Skeletal muscle cell (primary cell): ENCODE measurements at regions not wholly inside any gene's neighbourhood (a gene's known extent, or its start where the extent isn't known, plus 50 kb on each side); places are given as distances from the start of the nearest gene placed in this dataset.

Source experiments
- DNase-seq: peaks from one replicate; pipeline ENCODE4 v3.0.0-alpha.2; 2010; ENCODE audit warnings: low read depth
- H3K4me3 ChIP-seq: 2 replicates; pipeline ENCODE4 v1.5.1; 2011; ENCODE audit warnings: low read depth, mild to moderate bottlenecking, control low read depth, low read length, moderate library complexity

- H3K4me3 ChIP-seq, result peak overlapping the region; percentile 69
- no peak for DNase-seq
These were observed 107.7 kb downstream of the HFE start for GRCh38 chr6:26194816-26195375.

DNA sequence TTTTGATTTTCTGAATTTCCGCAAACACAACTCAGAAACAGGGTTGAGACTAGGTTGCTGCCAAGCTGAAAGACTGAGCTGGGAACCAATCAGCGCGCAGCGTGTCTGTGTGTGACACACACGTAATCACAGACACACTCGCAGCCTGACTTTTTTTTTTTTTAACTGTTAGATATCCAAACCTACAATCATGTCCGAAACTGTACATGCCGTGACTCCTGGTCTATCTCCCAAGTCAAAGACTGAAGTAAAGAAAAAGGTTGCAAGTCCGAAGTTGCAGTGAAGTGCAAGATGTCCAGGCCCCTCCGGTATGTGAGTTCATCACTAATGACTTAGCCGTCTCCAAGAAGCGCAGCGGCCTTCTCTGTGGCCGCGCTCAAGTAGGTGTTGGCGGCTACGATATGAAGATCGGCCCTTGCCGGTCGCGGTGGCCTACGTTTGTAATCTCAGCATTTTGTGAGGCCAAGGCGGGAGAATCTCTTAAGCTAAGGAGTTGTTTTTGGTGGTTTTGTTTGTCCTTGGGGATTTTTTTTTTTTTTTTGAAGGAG is 108.2 kb downstream of the HFE start:
- peak; percentile 88 for DNase-seq
- peak overlapping the region; percentile 69 for H3K4me3 ChIP-seq

DNA sequence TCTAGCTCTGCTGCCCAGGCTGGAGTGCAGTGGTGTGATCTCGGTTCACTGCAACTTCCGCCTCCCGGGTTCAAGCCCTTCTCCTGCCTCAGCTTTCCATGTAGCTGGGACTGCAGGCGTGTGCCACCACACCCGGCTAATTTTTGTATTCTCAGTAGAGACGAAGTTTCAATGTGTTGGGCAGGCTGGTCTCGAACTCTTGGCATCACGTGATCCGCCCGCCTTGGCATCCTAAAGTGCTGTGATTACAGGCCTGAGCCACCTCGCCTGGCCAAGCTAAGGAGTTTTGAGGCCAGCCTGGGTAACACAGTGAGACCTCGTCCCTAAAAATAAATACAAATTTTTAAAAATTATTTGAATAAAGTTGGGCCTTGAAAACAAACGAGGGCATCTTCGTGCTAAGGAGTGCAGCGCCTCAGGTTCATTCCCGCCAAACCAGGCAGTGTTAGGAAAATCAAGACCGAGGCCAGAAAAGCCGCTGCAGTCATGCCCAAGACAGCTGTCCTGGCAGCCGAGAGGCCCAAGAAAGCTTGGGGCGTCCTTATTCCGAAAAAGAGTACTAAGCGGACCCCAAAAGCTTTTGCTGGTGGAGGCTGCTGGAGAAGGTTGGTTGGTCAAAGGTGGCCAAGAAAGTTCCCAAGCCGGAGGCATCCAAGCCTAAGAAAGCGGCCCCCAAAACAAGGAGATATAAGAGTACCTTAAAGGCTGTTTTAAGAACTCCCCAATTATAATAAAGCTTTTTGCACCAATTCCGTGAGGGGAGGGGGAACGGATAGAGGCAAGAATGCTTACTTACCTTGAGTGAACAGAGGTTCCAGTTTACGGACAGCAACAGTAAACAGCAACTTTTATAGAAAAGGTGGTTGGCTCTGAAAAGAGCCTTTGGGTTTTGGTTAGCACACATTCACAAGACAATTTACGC is 109.0 kb downstream of the HFE start:
- DNase-seq, result no peak
- peak overlapping the region; percentile 69 for H3K4me3 ChIP-seq

DNA sequence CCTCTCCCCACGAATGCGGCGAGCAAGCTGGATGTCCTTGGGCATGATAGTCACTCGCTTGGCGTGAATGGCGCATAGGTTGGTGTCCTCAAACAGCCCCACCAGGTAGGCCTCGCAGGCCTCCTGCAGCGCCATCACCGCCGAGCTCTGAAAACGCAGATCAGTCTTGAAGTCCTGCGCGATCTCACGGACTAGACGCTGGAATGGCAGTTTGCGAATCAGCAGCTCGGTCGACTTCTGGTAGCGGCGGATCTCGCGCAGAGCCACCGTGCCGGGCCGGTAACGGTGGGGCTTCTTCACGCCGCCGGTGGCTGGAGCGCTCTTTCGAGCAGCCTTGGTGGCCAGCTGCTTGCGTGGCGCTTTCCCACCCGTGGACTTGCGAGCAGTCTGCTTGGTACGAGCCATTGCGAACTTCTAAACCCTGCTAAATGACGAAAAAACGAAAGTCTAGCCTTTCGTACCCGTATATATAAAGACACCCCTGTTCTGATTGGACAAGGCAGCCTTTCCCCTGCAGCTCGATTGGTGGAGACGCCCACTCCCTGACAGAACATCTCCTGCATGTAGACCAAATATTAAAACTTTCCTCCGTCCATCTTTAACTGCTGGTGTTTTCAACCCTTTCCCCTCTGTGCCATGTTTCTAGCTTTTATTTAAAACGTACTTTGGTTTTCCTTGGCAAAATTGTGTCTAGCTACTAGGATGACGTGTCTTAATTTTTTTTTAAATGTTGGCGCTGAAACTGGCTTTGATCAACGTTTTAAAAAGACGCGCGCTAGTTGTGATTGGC is 109.8 kb downstream of the HFE start:
- H3K4me3 ChIP-seq, result peak overlapping the region; percentile 69
- peak; percentile 81 for DNase-seq

- H3K4me3 ChIP-seq, result peak overlapping the region; percentile 69
- no peak for DNase-seq
These were observed 110.4 kb downstream of the HFE start for GRCh38 chr6:26197636-26197932.

DNA sequence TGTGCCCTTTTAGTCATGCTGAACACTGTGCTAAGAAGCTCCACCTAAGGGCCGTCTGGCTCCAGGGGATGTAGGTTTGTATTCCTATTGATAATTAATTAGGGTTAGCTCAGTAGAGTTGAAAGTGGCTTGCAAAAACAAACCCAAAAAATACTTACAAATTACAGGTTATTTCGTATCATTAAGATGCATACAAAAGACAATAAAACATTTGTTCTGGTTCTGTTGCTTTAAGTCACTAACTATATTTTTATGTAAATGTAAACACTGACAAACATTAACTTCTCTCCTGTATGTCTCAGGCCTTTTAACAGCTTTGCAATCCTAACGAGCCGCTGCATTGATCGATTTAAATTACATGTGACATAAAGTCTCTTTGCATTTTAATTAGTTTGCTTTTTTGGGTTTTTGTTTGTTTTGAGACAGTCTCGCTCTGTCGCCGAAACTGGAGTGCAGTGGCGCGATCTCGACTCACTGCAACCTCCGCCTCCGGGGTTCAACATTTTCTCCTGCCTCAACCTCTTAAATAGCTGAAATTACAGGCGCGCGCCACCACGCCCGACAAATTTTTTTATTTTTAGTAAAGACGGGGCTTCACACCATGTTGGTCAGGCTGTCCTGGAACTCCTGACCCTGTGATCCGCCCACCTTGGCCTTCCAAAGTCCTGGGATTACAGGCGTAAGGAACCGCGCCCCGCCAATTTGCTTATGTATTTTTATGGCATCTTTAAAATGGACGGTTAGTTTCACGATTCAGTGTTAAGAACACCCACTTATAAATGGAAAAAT is 110.9 kb downstream of the HFE start:
- peak overlapping the region; percentile 69 for H3K4me3 ChIP-seq
- no peak for DNase-seq

DNA sequence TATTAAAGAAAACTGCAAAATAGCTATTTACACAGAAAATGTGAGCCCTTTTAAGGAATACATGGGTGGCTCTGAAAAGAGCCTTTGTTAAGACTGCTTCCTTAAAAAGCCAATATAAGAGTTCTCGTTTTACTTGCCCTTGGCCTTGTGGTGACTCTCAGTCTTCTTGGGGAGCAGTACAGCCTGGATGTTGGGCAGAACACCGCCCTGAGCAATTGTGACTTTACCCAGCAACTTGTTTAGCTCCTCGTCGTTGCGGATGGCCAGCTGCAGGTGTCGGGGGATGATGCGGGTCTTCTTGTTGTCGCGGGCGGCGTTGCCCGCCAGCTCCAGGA is 111.5 kb downstream of the HFE start:
- no peak for DNase-seq
- peak overlapping the region; percentile 69 for H3K4me3 ChIP-seq

DNA sequence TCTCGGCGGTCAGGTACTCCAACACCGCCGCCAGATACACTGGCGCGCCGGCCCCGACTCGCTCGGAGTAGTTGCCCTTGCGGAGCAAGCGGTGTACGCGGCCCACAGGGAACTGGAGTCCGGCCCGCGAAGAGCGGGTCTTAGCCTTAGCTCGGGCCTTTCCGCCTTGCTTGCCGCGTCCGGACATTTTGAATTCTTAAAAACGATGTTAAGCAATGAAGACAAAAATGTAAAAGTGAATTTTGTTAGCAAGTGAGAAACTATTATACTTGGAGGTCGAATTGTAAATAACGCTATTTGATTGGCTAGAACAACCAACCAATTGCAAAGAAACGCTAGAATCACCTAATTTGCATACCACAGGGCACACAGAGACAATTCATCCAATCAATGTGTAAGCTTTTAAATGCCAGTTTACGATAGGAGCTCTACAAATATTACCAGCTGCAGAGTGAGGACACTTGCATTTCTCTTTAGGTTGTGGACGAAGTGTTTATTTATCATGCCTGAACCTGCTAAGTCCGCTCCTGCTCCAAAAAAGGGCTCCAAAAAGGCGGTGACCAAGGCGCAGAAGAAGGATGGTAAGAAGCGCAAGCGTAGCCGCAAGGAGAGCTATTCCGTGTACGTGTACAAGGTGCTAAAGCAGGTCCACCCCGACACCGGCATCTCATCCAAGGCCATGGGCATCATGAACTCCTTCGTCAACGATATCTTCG is 112.0 kb downstream of the HFE start:
- H3K4me3 ChIP-seq, result peak overlapping the region; percentile 69
- peak; percentile 91 for DNase-seq

- no peak for DNase-seq
- peak overlapping the region; percentile 69 for H3K4me3 ChIP-seq
These were observed 112.8 kb downstream of the HFE start for GRCh38 chr6:26199773-26200764.

DNA sequence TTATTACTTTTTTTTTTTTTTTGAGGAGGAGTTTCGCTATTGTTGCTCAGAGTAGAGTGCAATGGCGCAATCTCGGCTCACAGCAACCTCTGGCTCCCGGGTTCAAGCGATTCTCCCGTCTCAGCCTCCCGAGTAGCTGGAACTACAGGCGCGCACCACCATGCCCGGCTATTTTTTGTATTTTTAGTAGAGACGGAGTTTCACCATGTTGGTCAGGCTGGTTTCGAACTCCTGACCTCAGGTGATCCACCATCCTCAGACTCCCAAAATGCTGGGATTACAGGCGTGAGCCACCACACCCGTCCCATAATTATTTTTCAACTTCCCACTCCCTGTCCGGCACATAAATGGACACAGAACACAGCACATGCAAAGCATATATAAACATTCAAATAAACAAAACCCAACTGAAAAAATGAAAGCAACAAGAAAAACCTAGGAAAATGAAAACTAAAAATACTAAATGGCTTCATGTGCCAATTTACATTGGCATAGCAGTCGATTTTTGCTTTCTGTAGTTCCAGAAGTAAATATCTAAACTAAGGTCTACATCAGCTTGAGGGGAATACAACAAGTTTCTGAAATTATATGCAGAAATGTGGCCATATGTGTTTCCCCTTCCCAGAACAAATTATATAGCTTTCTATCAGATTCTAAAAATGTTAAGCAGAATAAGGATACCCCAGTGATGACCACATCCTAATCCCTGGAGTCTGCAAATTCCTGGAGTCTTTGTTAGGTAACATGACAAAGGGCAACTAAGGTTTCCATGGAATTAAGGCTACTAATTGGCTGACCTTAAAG is 113.9 kb downstream of the HFE start:
- H3K4me3 ChIP-seq, result no peak overlapping the region
- no peak for DNase-seq

- H3K4me3 ChIP-seq, result no peak overlapping the region
- DNase-seq, result no peak
These were observed 115.0 kb downstream of the HFE start for GRCh38 chr6:26202201-26202611.

- no peak overlapping the region for H3K4me3 ChIP-seq
- DNase-seq, result no peak
These were observed 115.8 kb downstream of the HFE start for GRCh38 chr6:26202811-26203583.

- peak overlapping the region; percentile 81 for H3K4me3 ChIP-seq
These were observed 117.3 kb downstream of the HFE start for GRCh38 chr6:26204332-26205160.

GRCh38 chr6:26205161-26205624 is 118.0 kb downstream of the HFE start:
- DNase-seq, result peak; percentile 70
- peak overlapping the region; percentile 81 for H3K4me3 ChIP-seq

More at GRCh38 chr6:26204332-26205160, 117.3 kb downstream of the HFE start:
- peak; percentile 97 for DNase-seq
